Body of pancreas (tissue), 4 donors: ENCODE measurements at regions not wholly inside any gene's neighbourhood (a gene's known extent, or its start where the extent isn't known, plus 50 kb on each side); places are given as distances from the start of the nearest gene placed in this dataset.

ENCODE experiments used
- ATAC-seq: fragments of 150-250 bp; one replicate; pipeline ENCODE4 v1.9.1; 2016
- DNase-seq, 4 donors: peaks; one replicate each; pipeline ENCODE4 v3.0.0-alpha.2; 2019
- H3K27ac ChIP-seq, 4 donors: fragments of 200-600 bp; sonication (generic); 1 replicate in 3 of 4; 2 replicates in 1 of 4; pipeline versions ENCODE4 v1.5.1 to v1.6.1; 2016 to 2019; ENCODE audit warnings: mild to moderate bottlenecking in 1 of 4, mixed read lengths in 1 of 4, moderate library complexity in 1 of 4
- H3K27me3 ChIP-seq, 2 donors: fragments of 200-600 bp; sonication (generic); one replicate each; pipeline ENCODE4 v1.6.0; 2016; ENCODE audit warnings: mild to moderate bottlenecking in 1 of 2
- H3K36me3 ChIP-seq, 2 donors: fragments of 200-600 bp; sonication (generic); replicated peaks in 1 of 2; 2 replicates each; pipeline ENCODE4 v1.5.1; 2016; ENCODE audit warnings: low read depth in 2 of 2; ENCODE audit not compliant: insufficient read depth in 1 of 2
- H3K4me1 ChIP-seq: fragments of 200-600 bp; sonication (generic); one replicate; pipeline ENCODE4 v1.6.0; 2016
- H3K4me3 ChIP-seq, 2 donors: fragments of 200-600 bp; sonication (generic); 1 replicate in 1 of 2; 2 replicates in 1 of 2; pipeline ENCODE4 v1.5.1; 2016 to 2019
- H3K9me3 ChIP-seq, 3 donors: fragments of 200-600 bp; sonication (generic); 1 replicate in 2 of 3; 2 replicates in 1 of 3; pipeline ENCODE4 v1.5.1; 2016
- POLR2A ChIP-seq, 3 donors: fragments of 450-650 bp; IDR thresholded peaks; one replicate each; pipeline ENCODE4 v1.6.1; 2016; ENCODE audit warnings: antibody characterized with exemption in 3 of 3, mild to moderate bottlenecking in 2 of 3
- WGBS, 2 donors: methylation state at CpG; one replicate each; pipeline ENCODE4 v1.1.5; 2017; 5-methylcytosine and 5-hydroxymethylcytosine counted together
- intact Hi-C: fragments of 100-400 bp; cut with DNase I; formaldehyde crosslinking; loops from one replicate; pipeline ENCODE4 v1.15.1; 2023
- TF ChIP-seq, protein P1 (sequence below), 7 experiments: fragments of 450-650 bp in 4 of 7; fragments of 200-600 bp in 3 of 7; sonication (generic) in 3 of 7; IDR thresholded peaks; one replicate each; pipeline ENCODE4 v1.5.1; 2016 to 2019; ENCODE audit warnings: antibody characterized with exemption in 7 of 7

DNA sequence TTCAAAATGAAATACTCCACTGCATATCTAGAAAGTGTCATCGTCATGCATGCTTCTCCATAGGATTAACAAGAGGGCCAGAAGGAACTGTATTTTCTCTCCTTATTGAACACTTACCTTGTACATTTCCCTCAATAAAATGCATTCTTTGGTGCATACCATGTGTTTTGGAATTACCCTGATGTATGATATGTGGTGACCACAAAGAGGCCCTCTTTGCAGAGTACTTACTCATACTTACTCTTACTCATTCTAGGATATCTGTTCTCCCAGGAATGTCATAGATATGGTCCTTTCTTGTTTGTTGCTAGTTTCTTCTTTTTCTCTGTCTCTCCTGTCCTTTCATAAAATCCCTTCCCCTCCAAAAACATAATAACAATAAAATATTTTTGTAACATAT, 1087.1 kb upstream of the POT1 start:
- ATAC-seq (no peak), DNase-seq (no peak)
- H3K27ac ChIP-seq, result no peak overlapping the region
- no peak overlapping the region for H3K4me3 ChIP-seq
- no peaks in the 10 kb centered on the region for H3K36me3 ChIP-seq
- H3K4me1 ChIP-seq, result no peaks in the 10 kb centered on the region
- 68 to 71% methylated on average over 1 of the region's 1 CpG for WGBS, 2 donors
- H3K9me3 ChIP-seq, result no peaks in the 10 kb centered on the region
- intact Hi-C loops, result no loop called here
- TF ChIP-seq, protein P1, sequence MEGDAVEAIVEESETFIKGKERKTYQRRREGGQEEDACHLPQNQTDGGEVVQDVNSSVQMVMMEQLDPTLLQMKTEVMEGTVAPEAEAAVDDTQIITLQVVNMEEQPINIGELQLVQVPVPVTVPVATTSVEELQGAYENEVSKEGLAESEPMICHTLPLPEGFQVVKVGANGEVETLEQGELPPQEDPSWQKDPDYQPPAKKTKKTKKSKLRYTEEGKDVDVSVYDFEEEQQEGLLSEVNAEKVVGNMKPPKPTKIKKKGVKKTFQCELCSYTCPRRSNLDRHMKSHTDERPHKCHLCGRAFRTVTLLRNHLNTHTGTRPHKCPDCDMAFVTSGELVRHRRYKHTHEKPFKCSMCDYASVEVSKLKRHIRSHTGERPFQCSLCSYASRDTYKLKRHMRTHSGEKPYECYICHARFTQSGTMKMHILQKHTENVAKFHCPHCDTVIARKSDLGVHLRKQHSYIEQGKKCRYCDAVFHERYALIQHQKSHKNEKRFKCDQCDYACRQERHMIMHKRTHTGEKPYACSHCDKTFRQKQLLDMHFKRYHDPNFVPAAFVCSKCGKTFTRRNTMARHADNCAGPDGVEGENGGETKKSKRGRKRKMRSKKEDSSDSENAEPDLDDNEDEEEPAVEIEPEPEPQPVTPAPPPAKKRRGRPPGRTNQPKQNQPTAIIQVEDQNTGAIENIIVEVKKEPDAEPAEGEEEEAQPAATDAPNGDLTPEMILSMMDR (IDR thresholded peaks at IDR 0.05), result no peak
- TF ChIP-seq POLR2A (IDR thresholded peaks at IDR 0.05), result no peak
- H3K27me3 ChIP-seq, result no peaks in the 10 kb centered on the region

DNA sequence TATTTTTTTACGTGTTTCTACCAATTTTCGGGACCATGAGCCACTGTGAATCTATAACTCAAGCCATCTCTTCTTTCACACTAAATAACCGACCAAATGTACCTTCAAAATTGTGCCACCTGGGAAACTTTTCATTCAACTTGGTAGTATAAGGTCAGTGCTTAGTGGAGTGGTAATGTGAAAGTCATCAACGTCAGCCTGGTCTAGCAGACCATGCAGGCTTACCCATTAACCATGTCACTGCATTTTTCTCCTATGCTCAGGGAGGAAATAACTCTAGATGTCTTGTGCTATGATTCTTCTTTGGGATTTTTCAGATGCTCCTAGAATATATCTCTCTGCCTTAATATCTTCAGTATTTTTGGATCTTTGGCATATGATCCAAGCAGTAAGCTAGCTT, 1075.4 kb upstream of the POT1 start:
- no peaks in the 10 kb centered on the region for H3K4me1 ChIP-seq
- H3K27me3 ChIP-seq, result no peaks in the 10 kb centered on the region
- H3K27ac ChIP-seq, result no peak overlapping the region
- TF ChIP-seq, protein P1 (IDR thresholded peaks at IDR 0.05), result no peak
- no peaks in the 10 kb centered on the region for H3K36me3 ChIP-seq
- H3K9me3 ChIP-seq, result no peaks in the 10 kb centered on the region
- H3K4me3 ChIP-seq, result no peak overlapping the region
- ATAC-seq, result no peak
- DNase-seq, result no peak
- intact Hi-C loops, result no loop called here
- WGBS, 2 donors, result 46 to 56% methylated on average over 4 of the region's 4 CpGs

DNA sequence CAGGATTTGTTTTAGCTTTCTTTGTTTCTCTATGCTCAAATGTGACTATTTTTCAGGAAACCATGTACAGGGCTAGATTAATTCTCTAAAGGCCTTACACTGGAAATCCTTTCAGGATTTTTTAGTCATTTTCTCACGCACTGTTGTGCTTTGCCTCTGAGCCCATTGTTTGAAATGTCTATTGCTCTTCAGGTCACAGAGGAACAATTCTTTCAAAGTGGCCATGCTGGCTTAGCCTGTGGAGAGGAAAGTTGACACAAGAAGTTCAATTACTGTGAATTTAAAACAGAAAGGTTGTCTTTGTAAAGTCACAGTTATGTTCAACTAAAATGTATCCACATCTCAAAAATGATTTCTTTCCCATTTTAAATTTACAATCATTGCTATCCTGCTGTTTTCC, 1071.7 kb upstream of the POT1 start:
- WGBS, 2 donors, result 12 to 13% methylated on average over 1 of the region's 1 CpG
- Histone ChIP-seq H3K4me1 (no peaks in the 10 kb centered on the region), H3K9me3 (peaks cover 0 to 6% (median 0%) of the 10 kb centered on the region in 3 donors), H3K4me3 (no peak overlapping the region), H3K36me3 (no peaks in the 10 kb centered on the region), H3K27me3 (no peaks in the 10 kb centered on the region), H3K27ac (no peak overlapping the region)
- intact Hi-C loops, result no loop called here
- ATAC-seq (no peak), DNase-seq (no peak)
- TF ChIP-seq, protein P1 (IDR thresholded peaks at IDR 0.05), result no peak
- TF ChIP-seq POLR2A (IDR thresholded peaks at IDR 0.05), result no peak

DNA sequence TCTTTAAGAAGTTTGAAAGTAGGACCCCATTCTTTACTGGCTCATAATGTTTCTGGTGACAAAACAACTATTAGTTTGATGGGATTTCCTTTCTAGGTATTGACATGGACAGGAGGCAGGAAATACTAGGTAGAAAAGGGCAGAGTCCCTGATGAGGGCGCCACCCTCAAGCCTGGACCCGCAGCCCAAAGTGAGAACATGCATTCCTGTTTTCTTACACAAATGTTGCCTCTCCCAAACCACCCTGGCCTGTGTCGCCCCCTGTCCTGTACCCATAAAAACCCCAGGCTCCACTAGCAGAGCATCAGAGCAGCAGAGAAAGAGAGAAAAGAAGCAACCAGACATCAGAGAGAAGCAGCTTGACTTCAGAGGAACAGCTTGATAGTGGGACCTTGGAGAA, 1055.2 kb upstream of the POT1 start:
- H3K4me1 ChIP-seq, result no peaks in the 10 kb centered on the region
- WGBS, 2 donors, result 47 to 55% methylated on average over 3 of the region's 3 CpGs
- intact Hi-C loops, result no loop called here
- no peaks in the 10 kb centered on the region for H3K36me3 ChIP-seq
- no peak for ATAC-seq
- H3K27ac ChIP-seq, result no peak overlapping the region
- TF ChIP-seq, protein P1 (IDR thresholded peaks at IDR 0.05), result no peak
- TF ChIP-seq POLR2A (IDR thresholded peaks at IDR 0.05), result no peak
- DNase-seq, result no peak
- no peaks in the 10 kb centered on the region for H3K9me3 ChIP-seq
- H3K4me3 ChIP-seq, result no peak overlapping the region
- H3K27me3 ChIP-seq, result no peaks in the 10 kb centered on the region

DNA sequence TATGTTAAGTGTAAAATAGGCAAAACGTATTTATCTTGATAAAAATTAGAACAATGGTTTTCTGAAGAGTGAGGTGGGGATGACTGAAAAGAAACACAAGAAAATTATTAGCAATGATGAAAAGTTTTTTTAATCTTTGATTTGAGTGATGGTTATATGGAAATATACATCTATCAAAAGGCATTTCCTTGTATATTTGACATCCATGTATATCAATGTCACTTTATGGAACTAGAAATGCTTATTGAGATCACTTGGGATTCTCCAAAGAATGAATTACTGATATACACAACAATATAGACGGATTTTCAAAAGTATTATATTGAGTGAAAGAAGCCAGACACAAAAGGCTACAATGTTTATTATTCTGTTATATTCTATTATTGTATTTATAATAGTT, 1042.0 kb upstream of the POT1 start:
- H3K9me3 ChIP-seq, result no peaks in the 10 kb centered on the region
- no peak overlapping the region for H3K27ac ChIP-seq
- intact Hi-C loops, result no loop called here
- no peaks in the 10 kb centered on the region for H3K36me3 ChIP-seq
- WGBS, 2 donors, result 38 to 56% methylated on average over 2 of the region's 2 CpGs
- TF ChIP-seq, protein P1 (IDR thresholded peaks at IDR 0.05), result no peak
- no peak for TF ChIP-seq POLR2A (IDR thresholded peaks at IDR 0.05)
- DNase-seq (no peak), ATAC-seq (no peak)
- no peaks in the 10 kb centered on the region for H3K4me1 ChIP-seq
- no peak overlapping the region for H3K4me3 ChIP-seq
- no peaks in the 10 kb centered on the region for H3K27me3 ChIP-seq
